Dermis microvascular lymphatic vessel endothelial cell (primary cell): ENCODE measurements at regions not wholly inside any gene's neighbourhood (a gene's known extent, or its start where the extent isn't known, plus 50 kb on each side); places are given as distances from the start of the nearest gene placed in this dataset.
"Not testable (repeated sequence)": the region's sequence is repeated elsewhere in the genome, so short reads cannot be mapped to it uniquely, and the experiment has no call there.

ENCODE experiments used
- DNase-seq, 2 donors: peaks; one replicate each; pipeline versions ENCODE4 v3.0.0 to v3.0.0-alpha.2; 2010; ENCODE audit warnings: low read depth in 2 of 2

DNA sequence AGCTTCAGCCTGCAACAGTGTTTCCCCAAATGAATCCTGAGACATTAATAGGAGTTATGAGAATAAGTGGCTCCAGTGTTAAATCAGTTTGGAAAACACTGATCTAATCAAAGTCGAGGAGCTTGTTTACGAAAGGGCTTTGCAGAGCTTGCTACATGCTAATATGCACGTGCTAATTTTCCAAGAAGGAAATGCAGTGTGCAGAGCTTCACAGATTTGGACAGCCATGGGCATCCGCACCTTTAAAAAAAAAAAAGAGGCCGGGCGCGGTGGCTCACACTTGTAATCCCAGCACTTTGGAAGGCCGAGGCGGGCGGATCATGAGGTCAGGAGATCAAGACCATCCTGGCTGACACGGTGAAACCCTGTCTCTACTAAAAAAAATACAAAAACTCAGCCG lies 79.7 kb upstream of the LMO2 start:
- DNase-seq: not testable (repeated sequence)

DNA sequence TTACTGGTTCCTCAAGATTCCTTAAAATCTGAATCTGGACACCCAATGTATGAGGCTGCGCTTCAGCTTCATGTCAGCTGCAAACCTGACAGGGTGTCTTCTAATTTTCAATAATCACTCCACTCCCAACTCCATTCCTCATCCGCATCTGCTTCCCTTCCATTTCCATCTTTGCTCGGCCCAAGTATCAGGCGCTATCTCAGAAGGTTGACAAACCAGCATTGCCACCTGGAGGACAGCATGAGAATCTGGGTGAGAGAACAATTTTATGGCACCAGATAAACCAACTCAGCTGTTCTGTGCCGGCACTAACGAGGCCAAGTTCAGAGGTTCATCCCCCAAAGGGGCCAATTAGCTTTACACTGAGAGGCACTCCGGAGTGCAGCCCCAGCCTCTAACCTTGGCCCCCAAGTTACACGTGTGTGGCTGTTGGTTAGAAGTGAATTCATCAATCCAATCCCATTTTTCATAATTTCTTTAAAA lies 79.1 kb upstream of the LMO2 start:
- DNase-seq: peak; percentile 71 to 80

DNA sequence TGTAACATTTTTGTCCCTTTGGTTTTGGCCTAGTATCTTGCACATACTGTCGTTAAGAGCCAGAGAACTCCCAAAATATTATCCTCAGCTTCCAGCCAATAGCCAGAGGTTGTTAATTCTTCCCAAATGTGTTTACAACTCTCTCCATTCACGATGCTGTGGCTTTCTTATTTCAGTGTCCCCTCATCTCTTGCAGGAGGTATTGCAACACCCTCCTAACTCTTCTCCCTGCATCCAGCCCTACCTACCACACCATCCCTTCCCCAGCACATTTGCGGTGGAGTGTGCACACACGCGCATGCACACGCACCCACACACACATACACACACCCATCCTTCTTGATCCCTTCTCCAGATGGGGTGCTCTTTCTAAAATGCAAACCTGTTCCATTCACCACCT lies 75.6 kb upstream of the LMO2 start:
- no peak for DNase-seq

DNA sequence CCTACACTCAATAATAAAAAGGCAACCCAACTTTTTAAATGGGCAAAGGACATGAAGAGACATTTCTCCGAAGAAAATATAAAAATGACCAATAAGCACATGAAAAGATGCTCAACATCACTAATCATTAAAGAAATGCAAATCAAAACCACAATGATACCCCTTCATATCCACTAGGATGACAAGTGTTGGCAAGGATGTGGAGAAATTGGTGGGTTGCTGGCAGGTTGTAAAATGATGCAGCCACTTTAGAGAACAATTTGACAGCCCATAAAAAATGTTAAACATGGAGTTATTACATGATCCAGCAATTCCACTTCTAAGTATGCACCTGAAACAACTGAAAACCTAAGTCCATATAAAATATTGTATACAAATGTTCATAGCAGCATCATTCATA lies 73.2 kb upstream of the LMO2 start:
- no peak for DNase-seq

DNA sequence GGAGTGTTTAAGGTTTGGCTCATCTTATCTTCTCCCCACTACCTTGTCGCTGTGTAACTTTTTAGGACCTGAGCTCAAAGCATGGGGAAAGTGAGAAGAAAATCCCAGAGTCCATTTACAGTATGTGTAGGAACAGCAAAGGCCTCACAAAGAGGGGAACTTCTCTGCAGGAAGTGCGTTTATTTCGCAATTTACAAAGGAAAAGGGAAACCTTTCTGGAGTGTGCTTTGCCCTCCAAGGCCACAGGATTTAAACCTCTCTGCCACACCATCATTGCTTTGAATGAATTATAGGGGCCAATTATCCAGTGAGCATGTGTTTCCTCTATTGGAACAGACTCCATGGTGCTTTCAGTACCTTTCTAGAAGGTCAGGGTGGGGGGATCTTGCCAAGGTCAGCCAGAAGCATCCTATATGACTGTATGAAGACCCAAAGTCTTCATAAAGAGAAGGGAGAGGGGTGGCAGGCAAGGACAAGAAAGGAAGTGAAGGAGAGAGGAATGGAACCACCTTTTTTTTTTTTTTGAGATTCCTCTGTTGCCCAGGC lies 68.1 kb upstream of the LMO2 start:
- DNase-seq: peak in 1 of 2 donors; percentile 28

DNA sequence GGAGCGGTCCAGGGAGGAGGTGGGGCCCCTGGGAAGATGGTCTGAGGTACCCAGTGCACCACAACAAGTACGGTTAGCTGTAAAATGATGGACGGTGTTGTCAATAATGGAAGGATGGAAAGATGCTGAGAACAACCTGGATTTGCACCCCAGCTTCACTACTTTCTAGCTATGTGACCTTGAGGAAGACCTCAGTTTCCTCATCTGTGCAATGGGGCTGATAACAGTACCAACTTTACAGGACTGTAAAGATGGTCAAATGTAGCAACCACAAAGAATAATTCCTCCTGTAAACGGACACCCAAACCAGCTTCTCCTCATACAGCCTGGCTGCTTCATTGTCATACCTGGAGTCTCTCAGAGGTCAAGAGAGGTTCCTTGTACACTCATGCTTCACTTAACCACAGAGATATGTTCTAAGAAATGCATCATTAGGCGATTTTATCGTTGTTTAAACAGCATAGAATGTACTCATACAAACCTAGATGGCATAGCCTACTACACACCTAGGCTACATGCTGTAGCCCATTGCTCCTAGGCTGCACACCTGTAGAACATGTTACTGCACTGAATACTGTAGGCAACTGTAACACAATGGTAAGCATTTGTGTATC lies 65.5 kb upstream of the LMO2 start:
- DNase-seq: no peak

DNA sequence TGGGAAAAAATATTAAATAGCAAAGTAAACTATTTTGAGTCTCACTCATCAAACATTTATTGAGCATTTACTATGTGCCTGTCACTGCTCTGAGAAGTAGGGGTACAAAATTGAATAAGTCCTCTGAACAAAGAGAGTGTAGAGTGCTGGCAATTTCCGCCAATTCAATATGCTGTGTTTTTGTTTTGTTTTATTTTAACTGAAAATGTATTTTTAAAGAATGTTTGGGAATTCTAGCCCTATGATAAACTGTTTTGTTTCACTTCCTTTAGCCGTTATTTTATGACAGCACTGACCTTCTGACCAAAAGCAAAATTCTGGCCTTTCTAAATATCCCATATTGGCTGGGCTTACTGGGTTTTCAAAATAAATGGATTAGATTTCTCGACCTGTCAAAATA lies 64.7 kb upstream of the LMO2 start:
- peak in 1 of 2 donors; percentile 64 for DNase-seq

DNA sequence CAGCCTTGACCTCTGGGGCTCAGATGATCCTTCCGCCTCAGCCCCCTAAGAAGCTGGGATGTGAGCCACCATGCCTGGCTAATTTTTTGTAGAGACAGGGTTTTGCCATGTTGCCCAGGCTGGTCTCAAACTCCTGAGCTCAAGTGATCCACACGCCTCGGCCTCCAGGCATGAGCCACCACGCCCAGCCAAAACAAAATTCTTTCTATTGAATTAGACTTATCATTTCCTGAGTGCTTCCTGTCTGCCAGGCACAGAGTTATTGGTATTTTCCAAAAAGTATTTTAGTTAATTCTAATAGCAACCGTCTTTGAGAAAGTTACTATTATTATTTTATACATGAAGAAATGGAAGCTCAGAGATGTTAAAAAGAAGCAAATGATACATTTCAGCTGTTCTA lies 61.4 kb upstream of the LMO2 start:
- peak in 1 of 2 donors; percentile 30 for DNase-seq

DNA sequence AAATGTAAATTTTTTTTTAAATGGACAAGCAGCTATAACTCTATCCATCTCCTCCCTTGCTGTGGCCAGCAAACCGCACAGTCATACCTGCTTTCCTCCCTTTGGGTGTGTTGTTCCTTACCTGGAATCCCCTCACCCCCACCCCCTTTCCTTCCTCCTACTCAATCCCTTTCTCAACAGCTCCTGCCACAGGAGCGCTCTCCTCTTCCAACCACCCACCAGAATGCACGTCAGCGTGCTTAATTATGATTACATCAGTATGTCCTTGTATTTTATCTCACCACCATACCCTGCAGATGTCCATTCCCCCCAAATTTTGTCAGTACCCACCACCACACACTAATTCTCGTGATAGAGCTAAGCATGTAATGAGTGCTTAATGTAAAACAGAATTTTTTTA lies 60.9 kb upstream of the LMO2 start:
- no peak for DNase-seq

DNA sequence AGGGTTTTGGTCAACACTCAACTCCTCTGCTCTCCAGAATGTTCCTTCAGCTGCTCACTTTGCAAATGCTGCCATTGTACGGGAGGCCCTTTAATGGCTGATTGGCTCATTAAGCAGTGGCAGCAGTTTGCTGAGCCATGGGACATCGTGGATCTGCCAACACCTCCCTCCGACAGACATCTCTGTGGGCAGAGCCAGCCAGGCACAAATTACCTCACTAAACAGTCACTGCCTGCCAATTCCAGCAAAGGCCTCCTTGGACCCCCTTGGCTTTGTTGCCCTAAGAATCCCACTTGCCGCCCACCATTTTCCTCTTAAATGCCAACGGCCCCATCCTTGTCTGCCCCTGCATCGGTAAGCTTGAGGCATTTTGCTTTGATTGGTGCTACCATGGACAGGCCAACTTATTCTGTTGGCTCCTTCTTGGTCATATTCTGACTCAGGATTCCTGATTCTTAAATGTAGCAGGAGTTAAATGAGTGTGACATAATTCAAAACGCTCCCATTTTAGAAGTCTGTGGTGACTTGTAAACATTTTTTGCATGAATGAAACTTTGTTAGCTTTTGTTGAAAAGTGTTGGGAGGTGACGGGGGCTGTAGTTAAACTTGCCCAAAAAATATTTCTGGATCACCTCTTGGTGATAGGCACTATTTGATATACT lies 57.5 kb upstream of the LMO2 start:
- DNase-seq: no peak

DNA sequence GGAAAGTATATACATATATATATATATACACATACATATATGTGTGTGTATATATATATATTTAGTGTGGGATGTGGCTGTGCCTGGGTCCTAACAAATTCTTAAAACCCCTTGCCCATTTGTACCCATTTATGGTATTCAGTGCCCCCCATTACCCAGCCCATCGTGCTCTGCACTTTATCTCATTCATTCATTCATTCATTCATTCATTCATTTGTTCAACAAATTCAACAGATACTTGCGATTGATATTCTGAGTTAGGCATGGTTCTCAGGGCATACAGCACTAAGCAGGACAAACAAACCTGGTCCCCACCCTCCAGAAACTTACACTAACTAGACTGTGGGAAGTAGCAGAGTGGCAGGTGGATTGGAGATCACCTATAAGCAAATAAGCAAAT lies 56.6 kb upstream of the LMO2 start:
- DNase-seq: no peak

DNA sequence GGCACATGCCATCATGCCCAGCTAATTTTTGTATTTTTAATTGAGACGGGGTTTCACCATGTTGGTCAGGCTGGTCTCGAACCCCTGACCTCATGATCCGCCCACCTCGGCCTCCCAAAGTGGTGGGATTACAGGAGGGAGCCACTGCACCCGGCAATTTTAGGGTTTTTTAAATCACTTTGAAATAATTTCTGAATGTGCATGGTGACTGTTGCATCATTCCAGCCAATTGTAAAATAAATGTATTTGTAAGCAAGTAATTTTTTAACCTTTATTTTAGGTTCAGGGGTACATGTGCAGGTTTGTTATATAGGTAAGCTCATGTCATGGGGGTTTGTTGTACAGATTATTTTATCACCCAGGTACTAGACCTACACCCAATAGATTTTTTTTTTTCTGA lies 56.0 kb upstream of the LMO2 start:
- not testable (repeated sequence) for DNase-seq

DNA sequence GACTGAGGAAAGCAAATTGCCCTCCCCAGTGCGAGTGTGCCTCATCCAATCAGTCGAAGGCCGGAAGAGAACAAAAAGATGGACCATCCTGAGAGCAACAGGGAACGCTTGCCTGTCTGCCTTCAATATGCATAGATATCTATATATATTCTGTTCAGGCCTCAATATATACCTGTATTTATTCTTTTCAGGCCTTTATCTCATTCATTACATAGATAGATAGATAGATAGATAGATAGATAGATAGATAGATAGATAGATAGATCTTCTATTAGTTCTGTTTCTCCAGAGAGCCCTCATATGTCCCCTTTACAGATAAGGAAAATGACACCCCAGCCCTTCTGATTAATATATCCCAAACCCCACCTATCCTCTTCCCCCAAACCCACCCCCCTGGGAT lies 55.1 kb upstream of the LMO2 start:
- DNase-seq: no peak

DNA sequence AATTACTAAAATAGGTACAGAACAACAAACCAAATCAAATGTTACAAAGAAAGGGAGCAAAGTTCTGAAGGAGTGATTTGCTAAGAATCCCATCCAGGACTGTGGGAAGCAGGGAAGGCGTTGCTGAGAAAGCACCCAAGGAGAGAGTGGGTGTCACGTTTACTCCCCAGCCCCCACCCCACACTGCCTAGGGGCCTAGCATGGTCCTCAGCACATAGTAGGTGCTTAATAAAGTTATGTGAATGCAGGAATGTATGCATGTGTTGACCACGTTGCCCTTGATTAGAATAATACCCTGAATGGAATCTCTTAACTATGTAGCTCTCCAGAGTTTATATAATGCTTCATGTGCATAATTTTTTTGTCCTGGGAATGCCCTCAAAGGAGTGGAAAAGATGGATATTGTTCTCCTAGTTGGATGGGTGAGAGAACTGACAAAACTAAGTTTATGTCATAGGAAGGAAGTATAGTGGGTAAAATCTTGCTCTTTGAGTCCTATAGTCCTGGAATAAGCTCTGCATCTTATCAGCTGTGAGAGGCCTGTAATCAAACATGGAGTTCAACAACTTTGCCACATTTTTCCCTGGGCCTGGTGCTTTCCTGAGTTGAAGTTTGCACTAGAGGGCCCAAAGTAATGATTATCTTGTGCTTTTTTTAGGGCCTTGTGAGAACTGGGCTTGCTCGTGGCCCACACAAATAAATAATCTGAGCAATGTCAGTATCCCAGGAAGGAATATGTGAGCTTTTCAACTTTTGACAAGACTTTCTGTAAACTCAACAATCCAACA lies 53.8 kb upstream of the LMO2 start:
- no peak for DNase-seq

DNA sequence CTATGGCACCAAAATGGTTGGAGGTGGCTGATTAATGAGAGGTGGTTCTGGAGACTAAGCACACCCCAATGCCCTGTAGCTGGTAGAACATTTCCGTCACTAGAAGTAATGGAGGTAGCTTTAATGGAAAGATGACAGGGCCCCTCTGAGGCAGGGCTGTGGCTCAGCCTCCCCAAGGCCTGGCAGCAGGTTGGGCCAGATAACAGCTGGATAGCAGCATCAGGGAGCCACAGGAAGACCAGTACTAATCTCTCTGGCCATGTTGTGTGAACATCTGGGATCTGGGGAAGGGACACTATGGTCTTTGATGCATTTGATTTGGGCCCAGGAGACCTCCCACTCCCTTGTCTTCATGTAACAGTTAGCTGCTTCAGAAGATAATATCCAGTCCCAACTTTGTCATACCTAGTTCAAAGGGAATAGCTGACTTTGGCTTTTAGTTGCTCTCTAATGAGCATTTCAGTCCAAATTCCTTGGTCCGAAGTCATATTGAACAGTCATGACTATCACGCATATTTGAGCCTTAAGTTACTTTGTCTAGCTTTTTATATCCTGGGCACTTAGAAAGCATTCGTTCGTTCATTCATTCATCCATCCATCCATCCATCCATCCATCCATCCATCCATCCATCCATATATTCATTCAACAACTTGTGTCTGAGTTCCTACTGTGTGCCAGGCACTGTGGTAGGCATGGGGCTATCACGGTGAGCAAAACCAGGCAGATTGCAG lies 53.0 kb upstream of the LMO2 start:
- DNase-seq: no peak

DNA sequence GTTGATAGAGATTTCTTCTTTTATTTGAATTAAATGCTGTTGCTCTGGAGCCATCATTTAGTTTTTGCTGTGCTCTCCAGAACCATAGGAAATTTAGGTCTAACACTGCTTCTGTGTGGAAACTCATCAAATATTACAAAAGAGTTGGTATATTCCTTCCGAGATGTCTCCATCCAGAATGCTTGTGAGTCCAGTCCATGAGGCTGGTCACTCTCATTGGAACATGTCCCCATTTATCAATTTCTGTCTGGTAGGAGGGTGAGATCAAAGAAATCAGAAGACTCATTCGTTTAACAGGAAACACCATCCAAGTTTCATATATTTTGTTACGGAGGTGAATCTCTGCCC lies 52.4 kb upstream of the LMO2 start:
- no peak for DNase-seq

DNA sequence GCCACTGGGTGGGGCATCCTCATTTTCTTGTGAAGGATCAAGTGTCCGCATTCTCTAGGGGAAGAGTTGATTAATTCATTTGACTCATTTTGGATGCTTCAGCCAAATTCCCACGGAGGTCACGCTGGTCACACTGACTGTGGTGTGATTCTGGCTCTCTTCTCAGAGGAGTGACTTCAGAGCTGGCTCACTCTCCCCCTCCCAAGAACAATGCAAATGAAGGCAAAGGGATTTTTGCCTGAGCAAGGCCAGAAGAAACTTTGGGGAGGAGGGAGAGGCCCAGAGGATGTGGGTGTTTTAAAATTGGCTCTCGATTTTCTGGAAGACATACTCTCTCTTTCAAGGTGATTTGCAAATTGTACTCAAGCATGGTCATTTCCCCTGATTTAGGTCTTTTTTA lies 51.1 kb upstream of the LMO2 start:
- peak in 1 of 2 donors; percentile 89 for DNase-seq

DNA sequence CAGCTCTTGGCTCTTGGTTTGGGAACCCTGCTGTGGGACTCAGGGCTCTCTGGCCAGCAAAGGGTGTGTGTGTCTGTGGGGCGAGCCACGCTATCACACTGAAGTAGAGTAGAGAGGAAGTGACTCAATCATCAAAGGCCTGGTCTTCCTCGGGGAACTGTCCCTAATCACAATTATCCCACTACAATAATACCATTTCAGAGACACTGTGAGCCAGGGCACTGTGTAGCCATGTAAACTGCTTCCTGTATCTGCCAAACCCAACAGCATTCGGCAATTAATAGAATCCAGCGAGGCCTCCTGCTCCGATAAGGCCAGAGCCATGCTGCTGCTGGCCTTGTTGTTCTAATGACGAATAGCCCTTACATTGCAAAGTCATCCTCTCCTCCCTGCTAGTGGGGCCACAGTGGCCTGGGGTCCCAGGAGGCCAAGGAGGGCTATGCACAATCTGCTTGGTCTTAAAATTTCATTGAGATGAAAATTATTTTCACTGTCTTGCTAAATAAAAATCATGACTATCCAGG lies 49.8 kb upstream of the LMO2 start:
- peak; percentile 91 to 94 for DNase-seq
